GM12875 (cell line): ENCODE measurements at regions not wholly inside any gene's neighbourhood (a gene's known extent, or its start where the extent isn't known, plus 50 kb on each side); places are given as distances from the start of the nearest gene placed in this dataset.

Source experiments
- H3K4me3 ChIP-seq: one replicate; pipeline ENCODE4 v1.5.1; 2011; ENCODE audit warnings: low read depth, low read length, control low read depth
- CTCF ChIP-seq: IDR thresholded peaks from 2 replicates; pipeline ENCODE4 v1.5.1; 2011; ENCODE audit warnings: low read depth, mild to moderate bottlenecking, control low read depth, inconsistent platforms, low read length, moderate library complexity, borderline replicate concordance; ENCODE audit not compliant: insufficient read depth

- no peak overlapping the region for H3K4me3 ChIP-seq
- TF ChIP-seq CTCF: no peak
Measured at GRCh38 chr12:132400011-132400641, 70.7 kb upstream of the GALNT9 start.

- H3K4me3 ChIP-seq: no peak overlapping the region
- no peak for TF ChIP-seq CTCF
Measured at GRCh38 chr12:132399092-132400010, 70.0 kb upstream of the GALNT9 start.

GRCh38 chr12:132398386-132398991 lies 69.1 kb upstream of the GALNT9 start:
- TF ChIP-seq CTCF: no peak
- no peak overlapping the region for H3K4me3 ChIP-seq

GRCh38 chr12:132397934-132398385 lies 68.6 kb upstream of the GALNT9 start:
- H3K4me3 ChIP-seq: no peak overlapping the region
- no peak for TF ChIP-seq CTCF

GRCh38 chr12:132397152-132397933 lies 68.0 kb upstream of the GALNT9 start:
- no peak overlapping the region for H3K4me3 ChIP-seq
- no peak for TF ChIP-seq CTCF

GRCh38 chr12:132396657-132397056 lies 67.3 kb upstream of the GALNT9 start:
- no peak for TF ChIP-seq CTCF
- no peak overlapping the region for H3K4me3 ChIP-seq
